ENCODE measurements at regions not wholly inside any gene's neighbourhood (a gene's known extent, or its start where the extent isn't known, plus 50 kb on each side); places are given as distances from the start of the nearest gene placed in this dataset.

DNA sequence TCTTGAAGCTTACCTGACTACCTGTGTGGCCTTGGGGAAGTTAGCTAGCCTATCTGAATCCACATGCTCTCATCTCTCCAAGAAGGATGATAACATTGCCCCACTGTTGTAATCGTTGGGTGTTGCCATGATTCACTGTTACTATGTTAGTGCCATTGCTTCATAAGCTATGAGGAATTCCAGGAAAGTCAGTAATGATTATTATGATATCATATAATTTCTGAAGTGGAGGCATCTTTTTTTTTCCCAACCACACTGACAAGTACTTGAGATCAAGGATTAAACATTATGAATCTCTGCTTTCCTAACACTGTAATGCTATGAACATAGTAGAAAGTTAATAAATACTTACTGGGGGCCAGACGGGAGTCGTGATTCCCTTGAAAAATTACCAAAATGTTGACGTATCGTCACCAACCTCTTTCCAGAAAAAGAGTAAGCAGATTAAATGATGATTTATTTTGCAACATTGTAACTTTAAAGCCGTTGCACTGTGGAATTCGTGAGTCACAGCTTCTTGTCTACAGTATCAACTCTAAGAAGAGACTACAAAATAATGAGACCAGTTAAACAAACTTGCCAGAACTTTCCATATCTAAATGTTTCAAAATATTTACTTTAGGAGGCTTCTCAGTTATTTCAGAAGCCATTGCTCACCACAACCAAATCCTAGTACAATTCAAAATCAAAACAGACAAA, 459.9 kb downstream of the PIK3C3 start:
- Histone ChIP-seq H3K27ac (ENCODE audit: insufficient read depth, low read depth, low read length) (no peak overlapping the region), H3K9ac (replicated peaks; ENCODE audit: extremely low read depth, insufficient read depth, low read length) (no peak overlapping the region), H3K4me2 (ENCODE audit: insufficient read depth, low read length) (no peak overlapping the region), H3K4me1 (ENCODE audit: control insufficient read depth, extremely low read depth, insufficient read depth, low read length) (no peaks in the 10 kb centered on the region), H3K9me3 (replicated peaks; ENCODE audit: control insufficient read depth, insufficient read depth, low read length) (no peaks in the 10 kb centered on the region), H3K9me1 (replicated peaks; ENCODE audit: control insufficient read depth, extremely low read depth, insufficient read depth, low read length) (no peaks in the 10 kb centered on the region), H3K36me3 (ENCODE audit: control insufficient read depth in 2 of 2, extremely low read depth in 1 of 2, insufficient read depth in 2 of 2, low read length in 2 of 2) (no peaks in the 10 kb centered on the region), H4K20me1 (replicated peaks; ENCODE audit: control insufficient read depth, extremely low read depth, insufficient read depth, low read length) (no peaks in the 10 kb centered on the region), H3K27me3 (ENCODE audit: control insufficient read depth in 2 of 2, insufficient read depth in 2 of 2, low read length in 2 of 2) (no peaks in the 10 kb centered on the region), H3K79me2 (ENCODE audit: control insufficient read depth, insufficient read depth, low read length) (no peaks in the 10 kb centered on the region), H3K4me3 (replicated peaks in 1 of 3; ENCODE audit: insufficient read depth in 1 of 3, low read depth in 1 of 3, low read length in 3 of 3) (no peak overlapping the region), H2AFZ (ENCODE audit: low read depth, low read length) (no peak overlapping the region)
- FAIRE-seq (no peak), DNase-seq (ENCODE audit: low read depth, low spot score) (no peak)
- ChIA-PET POLR2A (no interaction called here), CTCF (no interaction called here)
- TF ChIP-seq, protein P1, sequence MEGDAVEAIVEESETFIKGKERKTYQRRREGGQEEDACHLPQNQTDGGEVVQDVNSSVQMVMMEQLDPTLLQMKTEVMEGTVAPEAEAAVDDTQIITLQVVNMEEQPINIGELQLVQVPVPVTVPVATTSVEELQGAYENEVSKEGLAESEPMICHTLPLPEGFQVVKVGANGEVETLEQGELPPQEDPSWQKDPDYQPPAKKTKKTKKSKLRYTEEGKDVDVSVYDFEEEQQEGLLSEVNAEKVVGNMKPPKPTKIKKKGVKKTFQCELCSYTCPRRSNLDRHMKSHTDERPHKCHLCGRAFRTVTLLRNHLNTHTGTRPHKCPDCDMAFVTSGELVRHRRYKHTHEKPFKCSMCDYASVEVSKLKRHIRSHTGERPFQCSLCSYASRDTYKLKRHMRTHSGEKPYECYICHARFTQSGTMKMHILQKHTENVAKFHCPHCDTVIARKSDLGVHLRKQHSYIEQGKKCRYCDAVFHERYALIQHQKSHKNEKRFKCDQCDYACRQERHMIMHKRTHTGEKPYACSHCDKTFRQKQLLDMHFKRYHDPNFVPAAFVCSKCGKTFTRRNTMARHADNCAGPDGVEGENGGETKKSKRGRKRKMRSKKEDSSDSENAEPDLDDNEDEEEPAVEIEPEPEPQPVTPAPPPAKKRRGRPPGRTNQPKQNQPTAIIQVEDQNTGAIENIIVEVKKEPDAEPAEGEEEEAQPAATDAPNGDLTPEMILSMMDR (IDR thresholded peaks at IDR 0.05; ENCODE audit: extremely low read depth in 1 of 2, insufficient read depth in 1 of 2, low read depth in 1 of 2, low read length in 2 of 2), result no peak
- TF ChIP-seq POLR2AphosphoS5 (IDR thresholded peaks at IDR 0.05; ENCODE audit: insufficient read depth, low read depth, low read length), result no peak
- TF ChIP-seq EZH2 (IDR thresholded peaks at IDR 0.05; ENCODE audit: borderline replicate concordance, low read depth, low read length, severe bottlenecking), result no peak
- TF ChIP-seq JUN (IDR thresholded peaks at IDR 0.05; ENCODE audit: borderline replicate concordance, insufficient read depth, insufficient read length, low read depth), result no peak
- TF ChIP-seq FOS (IDR thresholded peaks at IDR 0.05; ENCODE audit: borderline replicate concordance, insufficient read depth, low read length), result no peak
- TF ChIP-seq POLR2A (IDR thresholded peaks at IDR 0.05; ENCODE audit: low read depth, low read length), result no peak
- TF ChIP-seq MYC (IDR thresholded peaks at IDR 0.05; ENCODE audit: low read depth, low read length), result no peak
- TF ChIP-seq, protein P2, sequence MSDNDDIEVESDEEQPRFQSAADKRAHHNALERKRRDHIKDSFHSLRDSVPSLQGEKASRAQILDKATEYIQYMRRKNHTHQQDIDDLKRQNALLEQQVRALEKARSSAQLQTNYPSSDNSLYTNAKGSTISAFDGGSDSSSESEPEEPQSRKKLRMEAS (IDR thresholded peaks at IDR 0.05; ENCODE audit: insufficient read depth, insufficient read length), result no peak
- no peak for TF ChIP-seq GATA2 (IDR thresholded peaks at IDR 0.05; ENCODE audit: insufficient read depth, insufficient read length, low read depth, low read length)
- no TSS peak for BruUV-seq (replicated peaks)
- dilution Hi-C loops (cut with MboI; ENCODE audit: extremely low pct_ligation_motif_present, low sequenced_read_pairs), result no loop called here
- intact Hi-C loops (cut with micrococcal nuclease), result no loop called here

All from endothelial cell of umbilical vein (primary cell).